A549 (cell line): ENCODE measurements at regions not wholly inside any gene's neighbourhood (a gene's known extent, or its start where the extent isn't known, plus 50 kb on each side); places are given as distances from the start of the nearest gene placed in this dataset.

Experiments used
- ATAC-seq, 2 experiments: fragments of 200-7000 bp in 1 of 2; fragments of >200 bp in 1 of 2; cut with Nextera tagmentation in 1 of 2; cut with Tn5 transposase in 1 of 2; 3 replicates each; pipeline versions ENCODE4 v1.8.0 to v1.9.1; 2018 to 2020; ENCODE audit warnings: mild to moderate bottlenecking in 1 of 2, moderate library complexity in 1 of 2
- CTCF ChIA-PET: fragments of 300-600 bp; sonication (Branson Sonifier 250); formaldehyde crosslinking; extraction: SDS; loops from one replicate; lab custom pipeline; 2021; ENCODE audit warnings: antibody characterized with exemption, inconsistent platforms; lab: Yijun Ruan, JAX
- POLR2A ChIA-PET: fragments of 350-600 bp; formaldehyde crosslinking; extraction: SDS; loops from one replicate; lab custom pipeline; 2021; ENCODE audit warnings: antibody characterized with exemption, inconsistent platforms; lab: Yijun Ruan, JAX
- DNase-seq, 2 experiments: peaks; one replicate each; pipeline versions ENCODE4 v3.0.0 to v3.0.0-alpha.2; 2011 to 2016; ENCODE audit warnings: low read depth in 1 of 2, low spot score in 1 of 2
- FAIRE-seq: peaks from 2 replicates; lab custom pipeline; 2011; peaks lifted over from hg19 to GRCh38; lab: Jason Lieb, UNC
- H3K27ac ChIP-seq, 2 experiments: fragments of >200 bp; sonication (Bioruptor Twin); formaldehyde crosslinking; 3 replicates each; pipeline ENCODE4 v1.5.1; 2016 to 2017
- H3K4me1 ChIP-seq: fragments of >200 bp; sonication (Bioruptor Twin); formaldehyde crosslinking; 3 replicates; pipeline ENCODE4 v1.6.1; 2016
- H3K4me2 ChIP-seq: fragments of >200 bp; sonication (Bioruptor Twin); formaldehyde crosslinking; 3 replicates; pipeline ENCODE4 v1.6.1; 2016
- H3K4me3 ChIP-seq: fragments of >200 bp; sonication (Bioruptor Twin); formaldehyde crosslinking; 3 replicates; pipeline ENCODE4 v1.5.1; 2016
- H3K9me3 ChIP-seq: fragments of >200 bp; sonication (Bioruptor Twin); formaldehyde crosslinking; 3 replicates; pipeline ENCODE4 v1.6.1; 2016
- BHLHE40 ChIP-seq: IDR thresholded peaks from 2 replicates; pipeline ENCODE4 v1.6.1; 2012; ENCODE audit warnings: low read depth, low read length, inconsistent platforms
- CBX2 ChIP-seq: fragments of 200-600 bp; sonication (generic); IDR thresholded peaks from 2 replicates; pipeline ENCODE4 v1.6.1; 2016; ENCODE audit warnings: low read depth, mild to moderate bottlenecking, borderline replicate concordance
- CBX8 ChIP-seq: fragments of 200-600 bp; sonication (generic); IDR thresholded peaks from 2 replicates; pipeline ENCODE4 v1.6.1; 2016
- CHD4 ChIP-seq: fragments of 200-600 bp; sonication (generic); IDR thresholded peaks from 2 replicates; pipeline ENCODE4 v1.6.1; 2016; ENCODE audit warnings: antibody characterized with exemption, mild to moderate bottlenecking, borderline replicate concordance
- EP300 ChIP-seq, 2 experiments: fragments of >200 bp; sonication (Bioruptor Twin); formaldehyde crosslinking; IDR thresholded peaks; 2 replicates in 1 of 2; 3 replicates in 1 of 2; pipeline ENCODE4 v1.6.1; 2016 to 2017
- FOXS1 ChIP-seq: fragments of 250-450 bp; sonication (Bioruptor Pico); IDR thresholded peaks from 2 replicates; pipeline ENCODE4 v1.5.0; 2020; ENCODE audit warnings: mild to moderate bottlenecking, moderate library complexity
- GATA3 ChIP-seq: IDR thresholded peaks from 2 replicates; pipeline ENCODE4 v1.6.1; 2012; ENCODE audit warnings: borderline replicate concordance
- HEYL ChIP-seq: fragments of 250-450 bp; sonication (Bioruptor Pico); IDR thresholded peaks from 2 replicates; pipeline ENCODE4 v1.8.0; 2021; ENCODE audit warnings: mild to moderate bottlenecking, moderate library complexity
- HOXA7 ChIP-seq: fragments of 250-450 bp; sonication (Bioruptor Pico); IDR thresholded peaks from 2 replicates; pipeline ENCODE4 v1.5.0; 2020; ENCODE audit warnings: mild to moderate bottlenecking, moderate library complexity
- HOXB13 ChIP-seq: fragments of 250-450 bp; sonication (Bioruptor Pico); IDR thresholded peaks from 2 replicates; pipeline ENCODE4 v1.5.0; 2020; ENCODE audit warnings: low read depth, mild to moderate bottlenecking, moderate library complexity
- HOXB5 ChIP-seq: fragments of 250-450 bp; sonication (Bioruptor Pico); IDR thresholded peaks from 2 replicates; pipeline ENCODE4 v1.5.0; 2020; ENCODE audit warnings: mild to moderate bottlenecking, moderate library complexity
- JUN ChIP-seq, 2 experiments: fragments of >200 bp; sonication (Bioruptor Twin); formaldehyde crosslinking; IDR thresholded peaks; 2 replicates in 1 of 2; 3 replicates in 1 of 2; pipeline ENCODE4 v1.6.1; 2016 to 2017
- JUNB ChIP-seq: fragments of >200 bp; sonication (Bioruptor Twin); formaldehyde crosslinking; IDR thresholded peaks from 2 replicates; pipeline ENCODE4 v1.6.1; 2016
- MAZ ChIP-seq: fragments of 150-350 bp; IDR thresholded peaks from 2 replicates; pipeline ENCODE4 v1.6.1; 2014; ENCODE audit warnings: antibody characterized with exemption, low read depth, low read length, borderline replicate concordance
- MYC ChIP-seq: IDR thresholded peaks from 2 replicates; pipeline ENCODE4 v1.6.1; 2012; ENCODE audit warnings: mild to moderate bottlenecking, inconsistent platforms, low read length, improper control_type of control experiment, borderline replicate concordance
- RARB ChIP-seq: fragments of 250-450 bp; sonication (Bioruptor Pico); IDR thresholded peaks from 2 replicates; pipeline ENCODE4 v1.8.0; 2021; ENCODE audit warnings: mild to moderate bottlenecking, moderate library complexity
- REST ChIP-seq: fragments of 200-600 bp; sonication (generic); IDR thresholded peaks from 2 replicates; pipeline ENCODE4 v1.6.1; 2016; ENCODE audit warnings: antibody characterized with exemption, mild to moderate bottlenecking, moderate library complexity
- RFX5 ChIP-seq: fragments of 450-650 bp; IDR thresholded peaks from 2 replicates; pipeline ENCODE4 v1.7.1; 2014; ENCODE audit warnings: antibody characterized with exemption, mild to moderate bottlenecking, moderate library complexity
- RNF2 ChIP-seq: fragments of 200-600 bp; sonication (generic); IDR thresholded peaks from 2 replicates; pipeline ENCODE4 v1.6.1; 2016; ENCODE audit warnings: low read depth, mild to moderate bottlenecking, antibody characterized with exemption, moderate library complexity, borderline replicate concordance
- ZC3H11A ChIP-seq: fragments of 450-650 bp; IDR thresholded peaks from 2 replicates; pipeline ENCODE4 v1.6.1; 2014; ENCODE audit warnings: antibody characterized with exemption, mild to moderate bottlenecking
- ZFP36 ChIP-seq: fragments of 450-650 bp; IDR thresholded peaks from 2 replicates; pipeline ENCODE4 v1.6.1; 2014; ENCODE audit warnings: borderline replicate concordance; ENCODE audit not compliant: partially characterized antibody
- ZNF302 ChIP-seq: fragments of 250-450 bp; sonication (Bioruptor Pico); IDR thresholded peaks from 2 replicates; pipeline ENCODE4 v1.9.0; 2021; ENCODE audit warnings: inconsistent platforms, mild to moderate bottlenecking, moderate library complexity
- ZSCAN20 ChIP-seq: fragments of 250-450 bp; sonication (Bioruptor Pico); IDR thresholded peaks from 2 replicates; pipeline ENCODE4 v1.8.0; 2022; ENCODE audit warnings: mild to moderate bottlenecking, moderate library complexity
- WGBS: methylation state at CpG from one replicate; pipeline ENCODE4 v1.1.6; 2017; ENCODE audit errors: missing lambda C conversion rate; 5-methylcytosine and 5-hydroxymethylcytosine counted together
- TF ChIP-seq, protein P1 (sequence below): fragments of >200 bp; sonication (Bioruptor Twin); formaldehyde crosslinking; IDR thresholded peaks from 3 replicates; pipeline ENCODE4 v1.5.1; 2016
- TF ChIP-seq, protein P2 (sequence below): fragments of 250-450 bp; sonication (Bioruptor Pico); IDR thresholded peaks from 2 replicates; pipeline ENCODE4 v1.5.0; 2020; ENCODE audit warnings: low read depth, mild to moderate bottlenecking, moderate library complexity
- TF ChIP-seq, protein P3 (sequence below): IDR thresholded peaks from 2 replicates; pipeline ENCODE4 v1.6.1; 2012
- TF ChIP-seq, protein P4 (sequence below): fragments of 150-350 bp; IDR thresholded peaks from 2 replicates; pipeline ENCODE4 v1.6.1; 2014; ENCODE audit warnings: low read depth, mild to moderate bottlenecking, low read length

DNA sequence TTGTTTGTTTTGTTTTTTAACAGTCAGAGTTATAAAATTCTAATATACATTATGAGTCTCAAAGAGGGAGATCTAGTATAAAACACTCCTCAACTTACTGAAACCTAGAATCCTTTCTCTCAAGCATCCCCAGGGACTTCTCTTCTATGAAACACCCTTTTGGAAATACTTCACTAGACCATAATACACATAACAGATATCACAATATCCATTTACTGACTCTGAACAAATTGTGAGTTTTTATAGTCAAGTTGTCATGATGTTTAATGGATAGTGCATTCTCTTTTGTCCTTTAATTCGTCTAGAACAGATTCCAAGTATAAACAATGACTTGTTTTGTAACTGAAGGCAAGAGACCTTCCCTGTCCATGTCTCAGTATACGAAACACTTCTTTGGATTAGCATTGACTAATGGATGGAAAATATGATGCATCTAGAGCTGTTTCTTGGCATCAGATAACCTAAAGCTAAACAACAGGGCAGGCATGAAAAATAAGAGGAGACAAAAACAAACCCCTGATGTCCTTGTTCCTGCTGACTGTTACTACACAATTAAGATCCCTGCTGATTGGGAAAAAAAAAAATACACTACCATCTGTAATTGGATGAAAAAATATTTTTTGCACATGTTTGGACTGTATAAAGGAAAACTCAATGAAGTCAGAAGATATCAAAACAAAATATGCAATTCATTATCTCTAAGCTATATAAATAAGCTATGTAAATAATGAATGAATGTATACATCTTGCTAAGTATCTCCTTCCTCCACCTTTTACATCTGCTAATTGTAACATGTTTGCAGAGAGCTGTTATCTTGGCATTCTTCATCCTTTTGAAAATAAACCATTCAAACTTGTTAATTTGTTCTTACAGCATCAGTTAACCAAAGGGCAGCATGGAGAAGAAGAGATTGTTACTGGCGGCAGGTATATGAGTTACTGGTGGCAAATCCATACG lies 214.2 kb downstream of the LACC1 start:
- POLR2A ChIA-PET, result no interaction called here
- TF ChIP-seq FOXS1 (CRISPR knock-in tag) (no peak), HOXA7 (CRISPR knock-in tag) (no peak), HOXB13 (CRISPR knock-in tag) (no peak), HEYL (CRISPR knock-in tag) (no peak), CHD4 (no peak), HOXB5 (CRISPR knock-in tag) (no peak), MAZ (no peak), ZC3H11A (no peak), RARB (CRISPR knock-in tag) (no peak), ZFP36 (no peak), JUNB (no peak), ZNF302 (CRISPR knock-in tag) (no peak)
- TF ChIP-seq, protein P1, sequence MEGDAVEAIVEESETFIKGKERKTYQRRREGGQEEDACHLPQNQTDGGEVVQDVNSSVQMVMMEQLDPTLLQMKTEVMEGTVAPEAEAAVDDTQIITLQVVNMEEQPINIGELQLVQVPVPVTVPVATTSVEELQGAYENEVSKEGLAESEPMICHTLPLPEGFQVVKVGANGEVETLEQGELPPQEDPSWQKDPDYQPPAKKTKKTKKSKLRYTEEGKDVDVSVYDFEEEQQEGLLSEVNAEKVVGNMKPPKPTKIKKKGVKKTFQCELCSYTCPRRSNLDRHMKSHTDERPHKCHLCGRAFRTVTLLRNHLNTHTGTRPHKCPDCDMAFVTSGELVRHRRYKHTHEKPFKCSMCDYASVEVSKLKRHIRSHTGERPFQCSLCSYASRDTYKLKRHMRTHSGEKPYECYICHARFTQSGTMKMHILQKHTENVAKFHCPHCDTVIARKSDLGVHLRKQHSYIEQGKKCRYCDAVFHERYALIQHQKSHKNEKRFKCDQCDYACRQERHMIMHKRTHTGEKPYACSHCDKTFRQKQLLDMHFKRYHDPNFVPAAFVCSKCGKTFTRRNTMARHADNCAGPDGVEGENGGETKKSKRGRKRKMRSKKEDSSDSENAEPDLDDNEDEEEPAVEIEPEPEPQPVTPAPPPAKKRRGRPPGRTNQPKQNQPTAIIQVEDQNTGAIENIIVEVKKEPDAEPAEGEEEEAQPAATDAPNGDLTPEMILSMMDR, result no peak
- TF ChIP-seq, protein P2, sequence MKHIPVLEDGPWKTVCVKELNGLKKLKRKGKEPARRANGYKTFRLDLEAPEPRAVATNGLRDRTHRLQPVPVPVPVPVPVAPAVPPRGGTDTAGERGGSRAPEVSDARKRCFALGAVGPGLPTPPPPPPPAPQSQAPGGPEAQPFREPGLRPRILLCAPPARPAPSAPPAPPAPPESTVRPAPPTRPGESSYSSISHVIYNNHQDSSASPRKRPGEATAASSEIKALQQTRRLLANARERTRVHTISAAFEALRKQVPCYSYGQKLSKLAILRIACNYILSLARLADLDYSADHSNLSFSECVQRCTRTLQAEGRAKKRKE (CRISPR knock-in tag), result no peak
- TF ChIP-seq, protein P3, sequence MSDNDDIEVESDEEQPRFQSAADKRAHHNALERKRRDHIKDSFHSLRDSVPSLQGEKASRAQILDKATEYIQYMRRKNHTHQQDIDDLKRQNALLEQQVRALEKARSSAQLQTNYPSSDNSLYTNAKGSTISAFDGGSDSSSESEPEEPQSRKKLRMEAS, result no peak
- no peak overlapping the region for H3K4me3 ChIP-seq
- H3K4me1 ChIP-seq, result no peaks in the 10 kb centered on the region
- H3K9me3 ChIP-seq, result no peaks in the 10 kb centered on the region
- CTCF ChIA-PET, result no interaction called here
- no peak for FAIRE-seq
- no peak overlapping the region for H3K27ac ChIP-seq
- WGBS, result 66% methylated on average over 4 of the region's 4 CpGs
- no peak overlapping the region for H3K4me2 ChIP-seq
- no peak for ATAC-seq
- no peak for DNase-seq

- ATAC-seq (no peak), FAIRE-seq (no peak), DNase-seq (no peak)
- H3K4me1 ChIP-seq, result no peaks in the 10 kb centered on the region
- TF ChIP-seq, protein P4, sequence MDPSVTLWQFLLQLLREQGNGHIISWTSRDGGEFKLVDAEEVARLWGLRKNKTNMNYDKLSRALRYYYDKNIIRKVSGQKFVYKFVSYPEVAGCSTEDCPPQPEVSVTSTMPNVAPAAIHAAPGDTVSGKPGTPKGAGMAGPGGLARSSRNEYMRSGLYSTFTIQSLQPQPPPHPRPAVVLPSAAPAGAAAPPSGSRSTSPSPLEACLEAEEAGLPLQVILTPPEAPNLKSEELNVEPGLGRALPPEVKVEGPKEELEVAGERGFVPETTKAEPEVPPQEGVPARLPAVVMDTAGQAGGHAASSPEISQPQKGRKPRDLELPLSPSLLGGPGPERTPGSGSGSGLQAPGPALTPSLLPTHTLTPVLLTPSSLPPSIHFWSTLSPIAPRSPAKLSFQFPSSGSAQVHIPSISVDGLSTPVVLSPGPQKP, result no peak
- no peak for TF ChIP-seq EP300 (IDR thresholded peaks at IDR 0.05)
- no peak for TF ChIP-seq GATA3
- TF ChIP-seq ZSCAN20 (CRISPR knock-in tag), result no peak
- ChIA-PET CTCF (no interaction called here), POLR2A (no interaction called here)
- H3K4me2 ChIP-seq, result no peak overlapping the region
- no peak overlapping the region for H3K4me3 ChIP-seq
- no peak overlapping the region for H3K27ac ChIP-seq
- H3K9me3 ChIP-seq, result peaks cover 6% of the 10 kb centered on the region; the same call in 1 of the 3 replicates
These were observed 217.2 kb downstream of the LACC1 start for GRCh38 chr13:44096901-44097300.

- H3K4me2 ChIP-seq, result no peak overlapping the region
- no peak overlapping the region for H3K4me3 ChIP-seq
- H3K9me3 ChIP-seq, result peaks cover 16% of the 10 kb centered on the region; the same call in 1 of the 3 replicates
- WGBS, result 88% methylated on average over 2 of the region's 2 CpGs
- FAIRE-seq (no peak), ATAC-seq (no peak), DNase-seq (no peak)
- H3K27ac ChIP-seq, result no peak overlapping the region
- ChIA-PET CTCF (no interaction called here), POLR2A (no interaction called here)
- no peaks in the 10 kb centered on the region for H3K4me1 ChIP-seq
- TF ChIP-seq REST (no peak), MYC (no peak), RFX5 (no peak), CHD4 (no peak), MAZ (no peak), BHLHE40 (no peak), JUN (IDR thresholded peaks at IDR 0.05) (no peak), EP300 (IDR thresholded peaks at IDR 0.05) (no peak), CBX8 (no peak), RNF2 (no peak), CBX2 (no peak)
These were observed 218.9 kb downstream of the LACC1 start for GRCh38 chr13:44098559-44098958.
